GM12874 (cell line): ENCODE measurements at regions not wholly inside any gene's neighbourhood (a gene's known extent, or its start where the extent isn't known, plus 50 kb on each side); places are given as distances from the start of the nearest gene placed in this dataset.

ENCODE experiments used
- CTCF ChIP-seq: IDR thresholded peaks from 2 replicates; pipeline ENCODE4 v1.5.1; 2011; ENCODE audit warnings: low read depth, mild to moderate bottlenecking, control low read depth, low read length, moderate library complexity; ENCODE audit not compliant: insufficient read depth

- no peak for TF ChIP-seq CTCF
Observed at GRCh38 chr6:40322336-40322735, 264.8 kb downstream of the LRFN2 start.

- TF ChIP-seq CTCF = no peak
Observed at GRCh38 chr6:40321616-40322015, 265.5 kb downstream of the LRFN2 start.

GRCh38 chr6:40320947-40321346 lies 266.2 kb downstream of the LRFN2 start:
- TF ChIP-seq CTCF = no peak

- no peak for TF ChIP-seq CTCF
Observed at GRCh38 chr6:40320441-40320840, 266.7 kb downstream of the LRFN2 start.

- no peak for TF ChIP-seq CTCF
Observed at GRCh38 chr6:40319124-40319523, 268.0 kb downstream of the LRFN2 start.

GRCh38 chr6:40315060-40315459 lies 272.1 kb downstream of the LRFN2 start:
- no peak for TF ChIP-seq CTCF

- no peak for TF ChIP-seq CTCF
Observed at GRCh38 chr6:40313582-40313981, 273.6 kb downstream of the LRFN2 start.

- no peak for TF ChIP-seq CTCF
Observed at GRCh38 chr6:40312213-40313015, 274.8 kb downstream of the LRFN2 start.
